GM21786 (cell line): ENCODE measurements at regions not wholly inside any gene's neighbourhood (a gene's known extent, or its start where the extent isn't known, plus 50 kb on each side); places are given as distances from the start of the nearest gene placed in this dataset.
A peak's percentile ranks its signal among the peaks of the same experiment; 100 is the strongest.
"Not testable (repeated sequence)": the region's sequence is repeated elsewhere in the genome, so short reads cannot be mapped to it uniquely, and the experiment has no call there.

Source experiments
- ATAC-seq: cut with Tn5 transposase; IDR thresholded peaks from one replicate; pipeline ENCODE4 v1.9.1; 2021; ENCODE audit not compliant: unreplicated experiment

DNA sequence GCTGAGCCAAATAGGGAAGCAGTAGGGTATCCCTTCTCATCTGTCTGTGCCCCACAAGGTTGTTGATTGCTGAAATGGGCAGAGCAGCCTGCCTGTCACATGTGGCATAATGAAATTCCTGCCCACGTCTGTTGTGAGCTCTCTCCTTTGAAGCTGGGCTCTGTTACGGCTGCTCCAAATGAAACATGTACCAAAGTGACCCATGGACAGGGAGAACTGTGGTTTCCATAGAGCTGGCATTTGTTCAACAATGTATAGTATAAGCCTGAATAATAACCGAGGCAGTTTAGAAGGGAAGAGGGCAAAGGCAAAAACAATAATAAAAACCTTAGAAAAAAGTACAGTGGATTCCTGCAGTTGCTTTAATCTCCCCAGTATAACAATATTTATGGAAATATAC lies 149.7 kb downstream of the LYPLAL1 start:
- no peak for ATAC-seq

DNA sequence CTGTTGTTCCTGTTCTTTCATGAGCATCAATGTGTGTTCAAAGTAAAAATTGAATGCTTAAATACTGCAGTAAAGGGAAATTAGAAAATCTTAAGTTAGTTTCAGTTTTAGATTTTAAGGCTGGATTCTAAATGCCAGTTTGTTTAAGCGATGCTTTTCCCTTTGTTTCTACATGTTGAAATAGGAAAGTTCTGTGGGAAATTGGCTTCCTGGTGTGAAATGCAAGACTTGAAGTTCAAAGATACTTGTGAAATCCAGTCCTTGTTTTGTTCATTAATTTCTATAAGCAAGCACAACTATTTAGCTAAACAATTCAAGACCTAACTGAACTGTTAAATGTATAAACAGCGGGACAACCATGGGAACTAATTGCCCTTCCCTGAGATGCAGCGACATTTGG lies 149.1 kb downstream of the LYPLAL1 start:
- ATAC-seq, result no peak

DNA sequence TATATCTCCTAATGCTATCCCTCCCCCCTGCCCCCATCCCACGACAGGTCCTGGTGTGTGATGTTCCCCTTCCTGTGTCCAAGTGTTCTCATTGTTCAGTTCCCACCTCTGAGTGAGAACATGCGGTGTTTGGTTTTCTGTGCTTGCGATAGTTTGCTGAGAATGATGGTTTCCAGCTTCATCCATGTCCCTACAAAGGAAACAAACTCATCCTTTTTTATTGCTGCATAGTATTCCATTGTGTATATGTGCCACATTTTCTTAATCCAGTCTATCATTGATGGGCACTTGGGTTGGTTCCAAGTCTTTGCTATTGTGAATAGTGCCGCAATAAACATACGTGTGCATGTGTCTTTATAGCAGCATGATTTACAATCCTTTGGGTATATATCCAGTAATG lies 146.9 kb downstream of the LYPLAL1 start:
- ATAC-seq, result not testable (repeated sequence)

DNA sequence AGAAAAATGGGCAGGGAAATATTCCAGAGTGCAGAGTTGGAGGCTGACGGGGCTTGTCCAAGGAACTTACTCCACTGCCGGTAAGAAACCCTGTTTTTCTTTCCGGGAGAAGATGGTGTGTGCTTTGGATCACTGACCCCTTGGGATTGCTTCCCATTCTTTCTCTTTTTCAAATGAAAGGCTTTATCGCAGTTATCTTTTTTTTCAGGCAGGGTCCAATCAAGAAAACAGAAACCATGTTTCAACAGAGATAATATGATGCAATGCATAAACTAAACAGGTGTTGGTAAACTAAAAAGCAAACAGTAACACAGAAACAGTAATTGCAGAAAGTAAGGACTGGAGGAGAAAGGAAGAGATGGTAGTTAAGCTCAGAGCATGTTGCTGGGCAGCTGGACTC lies 145.1 kb downstream of the LYPLAL1 start:
- ATAC-seq, result no peak

GRCh38 chr1:219317762-219318353 lies 144.2 kb downstream of the LYPLAL1 start:
- peak; percentile 79 for ATAC-seq

GRCh38 chr1:219316066-219316465 lies 142.4 kb downstream of the LYPLAL1 start:
- no peak for ATAC-seq

DNA sequence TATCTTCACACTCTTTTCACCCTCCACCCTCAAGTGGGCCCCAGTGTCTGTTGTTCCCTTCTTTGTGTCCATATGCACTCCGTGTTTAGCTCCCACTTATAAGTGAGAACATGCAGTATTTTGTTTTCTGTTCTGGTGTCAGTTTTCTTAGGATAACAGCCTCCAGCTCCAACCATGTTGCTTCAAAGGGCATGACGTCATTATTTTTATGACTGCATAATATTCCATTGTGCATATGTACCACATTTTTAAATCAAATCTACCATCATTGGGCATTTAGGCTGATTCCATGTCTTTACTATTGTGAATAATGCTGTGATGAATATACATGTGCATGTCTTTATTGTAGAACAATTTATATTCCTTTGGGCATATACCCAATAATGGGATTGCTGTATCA lies 140.3 kb downstream of the LYPLAL1 start:
- ATAC-seq, result no peak

DNA sequence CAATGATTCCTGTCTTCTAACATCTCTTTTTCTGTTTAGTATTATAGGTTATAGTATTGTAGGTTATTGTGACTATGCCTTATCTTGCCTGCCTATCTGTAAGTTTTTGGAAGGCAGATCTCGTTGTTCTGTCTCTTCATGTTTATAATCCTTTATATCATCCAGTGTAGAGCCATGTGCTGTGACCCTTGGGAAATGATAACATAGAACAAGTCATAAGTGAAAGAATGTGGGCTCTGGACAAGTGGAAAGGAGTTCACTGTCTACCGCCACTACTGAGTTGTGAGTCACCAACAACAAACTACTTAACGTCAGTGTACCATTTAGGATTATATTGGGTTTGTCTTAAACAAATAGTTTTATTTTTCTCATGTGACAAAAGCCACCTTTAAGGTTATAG lies 139.3 kb downstream of the LYPLAL1 start:
- no peak for ATAC-seq

DNA sequence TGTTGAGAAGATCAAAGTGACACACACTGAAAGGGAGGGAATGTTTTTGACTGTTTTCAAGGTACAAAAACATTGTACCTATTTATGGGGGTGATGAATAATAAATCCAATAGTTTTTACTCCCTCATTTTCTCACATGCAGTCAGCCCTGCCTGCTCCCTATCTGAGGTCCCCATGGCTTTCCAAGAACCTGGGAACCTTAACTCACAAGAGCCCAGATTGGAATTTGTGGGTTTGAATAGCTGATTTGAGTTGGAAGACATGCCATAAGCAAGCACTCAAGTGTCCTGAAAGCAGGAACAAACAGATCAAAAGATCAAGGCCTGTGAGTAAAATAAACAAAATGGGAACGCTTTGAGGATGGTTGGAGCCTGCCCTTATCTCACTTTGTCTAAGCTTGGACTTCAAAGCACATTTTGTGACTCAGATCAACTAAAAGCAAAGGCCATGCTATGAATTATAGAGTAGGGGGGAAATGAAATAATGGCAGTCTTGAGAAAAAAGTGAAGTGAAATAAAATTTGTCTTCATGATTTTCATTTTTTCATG lies 136.6 kb downstream of the LYPLAL1 start:
- no peak for ATAC-seq

GRCh38 chr1:219308367-219308766 lies 134.7 kb downstream of the LYPLAL1 start:
- ATAC-seq, result no peak

DNA sequence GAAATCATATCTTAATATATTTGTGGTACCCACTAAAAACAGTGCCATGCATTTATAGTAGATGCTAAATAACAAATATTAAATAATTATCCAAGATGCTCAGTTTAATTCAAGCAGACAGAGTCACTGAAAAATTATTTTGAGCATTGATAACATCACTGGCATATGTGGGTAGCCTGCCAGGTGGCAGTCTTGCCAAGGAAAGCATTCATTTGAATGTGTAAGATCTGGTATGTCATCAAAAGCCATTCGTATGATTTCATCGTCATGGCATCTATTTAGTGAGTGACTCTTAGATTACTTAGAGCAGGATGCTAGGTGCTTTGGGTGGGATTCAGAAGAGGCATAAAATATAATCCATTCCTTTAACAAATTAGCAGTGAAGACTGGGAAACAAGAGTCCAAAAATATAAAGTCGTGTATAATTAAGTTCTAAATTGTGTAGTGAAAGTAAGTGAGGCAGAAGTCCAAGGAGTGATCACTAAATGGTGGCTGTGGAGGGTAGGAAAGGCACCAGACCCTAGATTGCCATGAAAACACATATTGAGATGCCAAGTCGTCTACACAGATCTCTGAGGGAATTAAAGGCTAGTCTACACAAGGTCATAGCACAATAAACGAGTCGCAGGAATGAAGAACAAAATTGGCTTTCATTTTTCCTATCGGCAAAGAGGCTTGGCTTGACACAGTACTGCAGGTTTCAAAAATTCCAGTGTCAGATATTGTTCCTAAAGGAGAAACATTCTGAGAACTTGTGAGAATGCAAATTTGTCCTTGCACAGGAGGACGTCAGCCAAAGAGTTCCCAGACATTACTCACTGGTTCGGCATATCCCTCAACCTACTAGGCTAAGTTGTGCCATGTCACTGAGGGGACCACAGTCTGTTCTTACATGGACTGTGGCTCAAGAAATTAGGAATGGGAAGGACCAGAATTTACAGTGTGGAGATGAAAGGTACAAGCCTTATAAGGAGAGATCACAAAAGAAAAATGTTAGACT lies 130.8 kb downstream of the LYPLAL1 start:
- no peak for ATAC-seq

- no peak for ATAC-seq
These were observed 129.0 kb downstream of the LYPLAL1 start for GRCh38 chr1:219302697-219303096.

DNA sequence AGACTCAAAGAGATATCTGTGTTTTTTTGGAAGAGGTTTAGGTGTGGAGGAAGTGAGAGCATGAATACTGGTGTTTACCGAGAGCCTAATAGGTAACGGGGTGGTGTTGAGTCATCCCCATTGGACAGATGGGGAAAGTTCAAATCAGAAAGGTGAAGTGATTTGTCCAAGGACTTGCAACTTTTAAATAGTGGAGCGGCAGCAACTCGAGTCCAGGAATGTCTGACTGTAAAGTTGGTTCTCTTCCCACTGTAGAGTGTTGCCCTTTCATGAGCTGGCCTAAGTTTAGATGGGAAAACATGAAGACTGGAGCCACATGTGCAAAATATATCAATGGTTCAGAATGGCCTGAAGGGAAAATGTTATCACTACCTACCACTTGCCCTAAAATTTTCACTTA lies 125.7 kb downstream of the LYPLAL1 start:
- ATAC-seq, result no peak

- ATAC-seq, result no peak
These were observed 125.0 kb downstream of the LYPLAL1 start for GRCh38 chr1:219298571-219299148.

- ATAC-seq, result no peak
These were observed 123.0 kb downstream of the LYPLAL1 start for GRCh38 chr1:219296430-219297355.

- no peak for ATAC-seq
These were observed 120.6 kb downstream of the LYPLAL1 start for GRCh38 chr1:219294251-219294650.

DNA sequence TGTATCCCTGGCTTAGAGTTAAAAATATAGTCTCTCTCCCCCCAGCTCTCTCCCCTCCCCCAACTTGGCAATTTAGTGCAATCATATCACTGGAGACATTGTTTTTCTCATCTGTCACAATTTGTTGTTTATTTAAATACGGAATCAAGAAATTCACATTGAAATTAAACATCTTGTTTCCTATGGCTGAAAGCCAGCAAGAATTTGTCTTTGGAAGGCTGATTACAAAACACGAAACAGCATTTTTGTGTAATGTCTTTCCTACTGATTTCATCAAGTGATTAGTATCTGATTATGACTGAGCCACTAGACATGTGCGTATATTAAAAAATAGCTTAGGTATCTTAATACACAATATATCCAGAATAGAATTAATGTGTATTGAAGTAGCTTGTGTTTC lies 119.7 kb downstream of the LYPLAL1 start:
- no peak for ATAC-seq

GRCh38 chr1:219292999-219293398 lies 119.3 kb downstream of the LYPLAL1 start:
- ATAC-seq, result no peak

- no peak for ATAC-seq
These were observed 118.7 kb downstream of the LYPLAL1 start for GRCh38 chr1:219292341-219292740.

GRCh38 chr1:219289171-219289570 lies 115.5 kb downstream of the LYPLAL1 start:
- ATAC-seq, result no peak

GRCh38 chr1:219283541-219283940 lies 109.9 kb downstream of the LYPLAL1 start:
- ATAC-seq, result no peak
